SU-DHL-6 (cell line): ENCODE measurements at regions not wholly inside any gene's neighbourhood (a gene's known extent, or its start where the extent isn't known, plus 50 kb on each side); places are given as distances from the start of the nearest gene placed in this dataset.

Experiments
- EZH2phosphoT487 ChIP-seq: fragments of 200-600 bp; sonication (generic), shearing (Covaris generic); conservative IDR thresholded peaks from 2 replicates; pipeline ENCODE4 v1.6.1; 2018; ENCODE audit warnings: mild to moderate bottlenecking, antibody characterized with exemption, low read length, moderate library complexity, mixed read lengths
- TF ChIP-seq, protein P1 (sequence below): fragments of 200-600 bp; sonication (generic); IDR thresholded peaks from one replicate; pipeline ENCODE4 v1.5.1; 2017; ENCODE audit warnings: antibody characterized with exemption, mild to moderate bottlenecking, low read length, moderate library complexity; ENCODE audit not compliant: insufficient read depth, poor library complexity, severe bottlenecking

GRCh38 chr6:66664112-66664511 lies 957.1 kb upstream of the EYS start:
- TF ChIP-seq, protein P1, sequence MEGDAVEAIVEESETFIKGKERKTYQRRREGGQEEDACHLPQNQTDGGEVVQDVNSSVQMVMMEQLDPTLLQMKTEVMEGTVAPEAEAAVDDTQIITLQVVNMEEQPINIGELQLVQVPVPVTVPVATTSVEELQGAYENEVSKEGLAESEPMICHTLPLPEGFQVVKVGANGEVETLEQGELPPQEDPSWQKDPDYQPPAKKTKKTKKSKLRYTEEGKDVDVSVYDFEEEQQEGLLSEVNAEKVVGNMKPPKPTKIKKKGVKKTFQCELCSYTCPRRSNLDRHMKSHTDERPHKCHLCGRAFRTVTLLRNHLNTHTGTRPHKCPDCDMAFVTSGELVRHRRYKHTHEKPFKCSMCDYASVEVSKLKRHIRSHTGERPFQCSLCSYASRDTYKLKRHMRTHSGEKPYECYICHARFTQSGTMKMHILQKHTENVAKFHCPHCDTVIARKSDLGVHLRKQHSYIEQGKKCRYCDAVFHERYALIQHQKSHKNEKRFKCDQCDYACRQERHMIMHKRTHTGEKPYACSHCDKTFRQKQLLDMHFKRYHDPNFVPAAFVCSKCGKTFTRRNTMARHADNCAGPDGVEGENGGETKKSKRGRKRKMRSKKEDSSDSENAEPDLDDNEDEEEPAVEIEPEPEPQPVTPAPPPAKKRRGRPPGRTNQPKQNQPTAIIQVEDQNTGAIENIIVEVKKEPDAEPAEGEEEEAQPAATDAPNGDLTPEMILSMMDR: no peak
- no peak for TF ChIP-seq EZH2phosphoT487
